ENCODE measurements at regions not wholly inside any gene's neighbourhood (a gene's known extent, or its start where the extent isn't known, plus 50 kb on each side); places are given as distances from the start of the nearest gene placed in this dataset.

DNA sequence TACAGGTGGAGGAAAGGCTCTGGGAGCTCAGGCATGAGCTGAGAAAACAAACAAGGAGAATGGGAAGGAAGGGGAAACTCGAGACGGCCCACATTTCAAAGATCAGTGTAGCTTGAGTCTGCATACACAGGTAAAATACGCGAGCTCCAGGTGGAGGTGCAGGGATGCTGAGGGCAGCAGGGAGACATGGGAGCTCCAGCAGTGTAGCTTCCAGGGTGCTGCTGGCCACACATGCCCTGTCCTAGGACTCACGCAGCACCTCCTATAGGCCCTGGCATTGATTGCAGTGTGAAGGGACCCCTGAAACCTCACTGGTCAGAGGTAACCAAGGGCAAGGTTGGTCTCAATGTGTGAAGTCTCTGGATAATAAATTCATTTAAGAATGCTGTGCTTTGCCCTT lies 362.8 kb upstream of the HS6ST1 start:
- Mint-ChIP-seq H3K4me3 (ENCODE audit: low read depth) (no peak overlapping the region), H3K27me3 (peaks cover 3% of the 10 kb centered on the region), H3K9me3 (ENCODE audit: low read depth) (no peaks in the 10 kb centered on the region), H3K4me1 (ENCODE audit: low read depth) (peaks cover 7% of the 10 kb centered on the region), H3K27ac (peak overlapping the region; percentile 86), H3K36me3 (ENCODE audit: insufficient read depth) (no peaks in the 10 kb centered on the region)
- TF ChIP-seq, protein P1, sequence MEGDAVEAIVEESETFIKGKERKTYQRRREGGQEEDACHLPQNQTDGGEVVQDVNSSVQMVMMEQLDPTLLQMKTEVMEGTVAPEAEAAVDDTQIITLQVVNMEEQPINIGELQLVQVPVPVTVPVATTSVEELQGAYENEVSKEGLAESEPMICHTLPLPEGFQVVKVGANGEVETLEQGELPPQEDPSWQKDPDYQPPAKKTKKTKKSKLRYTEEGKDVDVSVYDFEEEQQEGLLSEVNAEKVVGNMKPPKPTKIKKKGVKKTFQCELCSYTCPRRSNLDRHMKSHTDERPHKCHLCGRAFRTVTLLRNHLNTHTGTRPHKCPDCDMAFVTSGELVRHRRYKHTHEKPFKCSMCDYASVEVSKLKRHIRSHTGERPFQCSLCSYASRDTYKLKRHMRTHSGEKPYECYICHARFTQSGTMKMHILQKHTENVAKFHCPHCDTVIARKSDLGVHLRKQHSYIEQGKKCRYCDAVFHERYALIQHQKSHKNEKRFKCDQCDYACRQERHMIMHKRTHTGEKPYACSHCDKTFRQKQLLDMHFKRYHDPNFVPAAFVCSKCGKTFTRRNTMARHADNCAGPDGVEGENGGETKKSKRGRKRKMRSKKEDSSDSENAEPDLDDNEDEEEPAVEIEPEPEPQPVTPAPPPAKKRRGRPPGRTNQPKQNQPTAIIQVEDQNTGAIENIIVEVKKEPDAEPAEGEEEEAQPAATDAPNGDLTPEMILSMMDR (IDR thresholded peaks at IDR 0.05; ENCODE audit: unreplicated experiment): peak; percentile 36
- DNase-seq (ENCODE audit: low spot score, unreplicated experiment): no peak

- Mint-ChIP-seq H3K27ac (no peak overlapping the region), H3K4me1 (ENCODE audit: low read depth) (peaks cover 7% of the 10 kb centered on the region), H3K27me3 (peaks cover 3% of the 10 kb centered on the region), H3K4me3 (ENCODE audit: low read depth) (no peak overlapping the region), H3K9me3 (ENCODE audit: low read depth) (no peaks in the 10 kb centered on the region), H3K36me3 (ENCODE audit: insufficient read depth) (no peaks in the 10 kb centered on the region)
- TF ChIP-seq, protein P1 (IDR thresholded peaks at IDR 0.05; ENCODE audit: unreplicated experiment): no peak
- no peak for DNase-seq (ENCODE audit: low spot score, unreplicated experiment)
Observed at GRCh38 chr2:128682266-128682665, 363.6 kb upstream of the HS6ST1 start.

DNA sequence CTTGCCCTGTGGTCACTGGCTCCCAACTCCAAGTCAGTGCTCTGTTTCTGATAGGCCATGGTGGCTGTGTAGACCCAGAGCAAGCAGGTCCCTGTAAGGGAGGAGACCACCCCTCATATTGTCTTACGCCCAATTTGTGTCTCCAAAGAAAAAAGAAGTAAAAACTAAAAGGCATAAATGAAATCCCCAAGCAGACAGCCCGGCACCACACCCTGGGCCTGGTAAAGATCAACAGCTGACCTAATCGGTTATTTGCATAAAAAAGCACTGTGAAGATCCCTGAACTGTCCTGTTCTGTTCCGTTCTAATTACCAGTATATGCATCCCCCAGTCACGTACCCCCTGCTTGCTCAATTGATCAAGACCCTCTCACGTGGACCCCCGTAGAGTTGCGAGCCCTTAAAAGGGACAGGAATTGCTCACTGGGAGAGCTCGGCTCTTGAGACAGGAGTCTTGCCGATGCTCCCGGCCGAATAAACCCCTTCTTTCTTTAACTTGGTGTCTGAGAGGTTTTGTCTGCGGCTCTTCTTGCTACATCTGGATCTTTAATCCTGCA lies 364.1 kb upstream of the HS6ST1 start:
- no peak overlapping the region for H3K27ac Mint-ChIP-seq
- H3K36me3 Mint-ChIP-seq (ENCODE audit: insufficient read depth): no peaks in the 10 kb centered on the region

GRCh38 chr2:128684523-128684922 lies 365.9 kb upstream of the HS6ST1 start:
- Mint-ChIP-seq H3K9me3 (ENCODE audit: low read depth) (no peaks in the 10 kb centered on the region), H3K27ac (no peak overlapping the region), H3K36me3 (ENCODE audit: insufficient read depth) (no peaks in the 10 kb centered on the region), H3K27me3 (peaks cover 3% of the 10 kb centered on the region), H3K4me1 (ENCODE audit: low read depth) (peaks cover 9% of the 10 kb centered on the region), H3K4me3 (ENCODE audit: low read depth) (no peak overlapping the region)
- DNase-seq (ENCODE audit: low spot score, unreplicated experiment): no peak
- TF ChIP-seq, protein P1 (IDR thresholded peaks at IDR 0.05; ENCODE audit: unreplicated experiment): no peak

More for the DNA sequence above, 364.1 kb upstream of the HS6ST1 start:
- TF ChIP-seq, protein P1 (IDR thresholded peaks at IDR 0.05; ENCODE audit: unreplicated experiment): no peak
- DNase-seq (ENCODE audit: low spot score, unreplicated experiment): no peak
- peaks cover 3% of the 10 kb centered on the region for H3K27me3 Mint-ChIP-seq
- no peak overlapping the region for H3K4me3 Mint-ChIP-seq (ENCODE audit: low read depth)
- H3K4me1 Mint-ChIP-seq (ENCODE audit: low read depth): peaks cover 7% of the 10 kb centered on the region
- no peaks in the 10 kb centered on the region for H3K9me3 Mint-ChIP-seq (ENCODE audit: low read depth)

DNA sequence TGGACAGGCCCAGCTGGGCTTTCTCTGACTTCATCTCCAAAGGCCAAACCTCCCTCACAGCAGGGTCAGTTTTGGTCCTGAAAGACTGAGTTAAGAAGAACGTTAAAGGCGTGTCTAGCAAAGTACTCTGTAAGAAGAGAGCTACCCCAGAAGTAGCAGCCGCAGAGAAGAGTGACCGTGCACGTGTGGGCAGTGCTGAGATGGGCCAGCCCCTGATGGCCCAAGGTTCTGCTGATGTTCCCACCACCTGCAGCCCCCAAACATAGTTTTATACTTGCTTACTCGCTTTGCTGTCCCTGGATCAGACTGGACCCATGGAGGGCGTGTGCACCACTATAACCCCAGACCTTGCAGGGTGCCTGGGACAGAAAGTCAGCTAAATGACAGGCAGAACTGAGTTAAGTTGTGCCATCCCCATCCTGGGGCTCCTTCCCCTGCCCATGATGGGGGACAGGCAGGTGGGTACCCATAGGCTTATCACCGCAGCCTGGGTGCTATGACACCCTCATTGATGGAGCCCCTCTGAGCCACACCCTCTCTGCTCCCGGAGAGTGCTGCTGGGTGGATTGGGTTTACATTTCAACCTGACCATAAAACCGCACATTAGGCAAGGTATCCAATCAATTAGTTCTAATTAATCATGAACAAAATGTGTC lies 367.3 kb upstream of the HS6ST1 start:
- H3K9me3 Mint-ChIP-seq (ENCODE audit: low read depth): no peaks in the 10 kb centered on the region
- H3K4me3 Mint-ChIP-seq (ENCODE audit: low read depth): no peak overlapping the region
- TF ChIP-seq, protein P1 (IDR thresholded peaks at IDR 0.05; ENCODE audit: unreplicated experiment): no peak
- H3K27me3 Mint-ChIP-seq: peaks cover 3% of the 10 kb centered on the region
- H3K36me3 Mint-ChIP-seq (ENCODE audit: insufficient read depth): no peaks in the 10 kb centered on the region
- H3K27ac Mint-ChIP-seq: no peak overlapping the region
- H3K4me1 Mint-ChIP-seq (ENCODE audit: low read depth): peaks cover 9% of the 10 kb centered on the region
- no peak for DNase-seq (ENCODE audit: low spot score, unreplicated experiment)
